NB4 (cell line): ENCODE measurements at regions not wholly inside any gene's neighbourhood (a gene's known extent, or its start where the extent isn't known, plus 50 kb on each side); places are given as distances from the start of the nearest gene placed in this dataset.

ENCODE experiments used
- POLR2A ChIP-seq: IDR thresholded peaks from 2 replicates; pipeline ENCODE4 v1.6.1; 2011; ENCODE audit warnings: mild to moderate bottlenecking; ENCODE audit not compliant: insufficient read length; ENCODE audit errors: extremely low read depth
- TF ChIP-seq, protein P1 (sequence below): IDR thresholded peaks from one replicate; pipeline ENCODE4 v1.5.1; 2012; ENCODE audit warnings: low read depth, low read length
- TF ChIP-seq, protein P2 (sequence below): IDR thresholded peaks from 2 replicates; pipeline ENCODE4 v1.6.1; 2011; ENCODE audit warnings: low read depth, low read length

DNA sequence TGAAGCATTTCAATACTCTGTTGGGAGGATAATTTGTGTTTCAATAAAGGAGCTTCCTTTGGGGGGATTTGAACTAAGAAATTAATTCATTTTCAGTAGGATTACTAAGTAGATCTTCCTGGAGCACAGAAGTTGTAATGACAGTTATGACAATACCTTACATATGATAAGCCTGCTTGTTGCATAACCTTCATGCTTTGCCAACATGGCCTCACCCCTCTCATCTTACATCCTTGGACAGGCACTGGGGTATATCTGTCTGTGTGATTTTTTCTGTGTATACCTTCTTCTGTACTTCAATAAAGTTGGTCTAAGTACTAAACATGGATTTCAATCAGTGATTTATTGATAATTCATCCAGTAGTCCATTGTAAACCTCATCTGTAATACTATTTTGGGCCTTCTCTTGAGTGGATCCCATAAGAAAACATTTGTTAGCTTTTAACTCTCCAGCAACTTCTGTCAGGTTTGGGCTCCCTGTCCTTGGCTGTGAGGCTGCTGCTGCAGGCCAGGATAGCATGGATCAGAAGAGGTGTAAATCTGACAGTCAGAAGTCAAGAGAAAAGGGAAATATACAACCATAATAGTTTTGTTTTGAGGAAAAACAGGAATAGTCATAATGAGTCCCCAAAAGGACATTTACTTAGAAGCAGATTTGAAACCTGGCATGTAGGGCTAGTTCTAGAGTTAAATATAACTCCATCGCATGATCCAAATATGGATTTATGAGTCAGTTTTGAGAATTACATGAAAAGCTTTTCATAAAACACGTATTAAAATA lies 422.2 kb downstream of the KLF5 start:
- TF ChIP-seq, protein P1, sequence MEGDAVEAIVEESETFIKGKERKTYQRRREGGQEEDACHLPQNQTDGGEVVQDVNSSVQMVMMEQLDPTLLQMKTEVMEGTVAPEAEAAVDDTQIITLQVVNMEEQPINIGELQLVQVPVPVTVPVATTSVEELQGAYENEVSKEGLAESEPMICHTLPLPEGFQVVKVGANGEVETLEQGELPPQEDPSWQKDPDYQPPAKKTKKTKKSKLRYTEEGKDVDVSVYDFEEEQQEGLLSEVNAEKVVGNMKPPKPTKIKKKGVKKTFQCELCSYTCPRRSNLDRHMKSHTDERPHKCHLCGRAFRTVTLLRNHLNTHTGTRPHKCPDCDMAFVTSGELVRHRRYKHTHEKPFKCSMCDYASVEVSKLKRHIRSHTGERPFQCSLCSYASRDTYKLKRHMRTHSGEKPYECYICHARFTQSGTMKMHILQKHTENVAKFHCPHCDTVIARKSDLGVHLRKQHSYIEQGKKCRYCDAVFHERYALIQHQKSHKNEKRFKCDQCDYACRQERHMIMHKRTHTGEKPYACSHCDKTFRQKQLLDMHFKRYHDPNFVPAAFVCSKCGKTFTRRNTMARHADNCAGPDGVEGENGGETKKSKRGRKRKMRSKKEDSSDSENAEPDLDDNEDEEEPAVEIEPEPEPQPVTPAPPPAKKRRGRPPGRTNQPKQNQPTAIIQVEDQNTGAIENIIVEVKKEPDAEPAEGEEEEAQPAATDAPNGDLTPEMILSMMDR: no peak
- no peak for TF ChIP-seq POLR2A
- TF ChIP-seq, protein P2, sequence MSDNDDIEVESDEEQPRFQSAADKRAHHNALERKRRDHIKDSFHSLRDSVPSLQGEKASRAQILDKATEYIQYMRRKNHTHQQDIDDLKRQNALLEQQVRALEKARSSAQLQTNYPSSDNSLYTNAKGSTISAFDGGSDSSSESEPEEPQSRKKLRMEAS: no peak
